IMR-90 (cell line): ENCODE measurements at regions not wholly inside any gene's neighbourhood (a gene's known extent, or its start where the extent isn't known, plus 50 kb on each side); places are given as distances from the start of the nearest gene placed in this dataset.

Source experiments
- ATAC-seq: fragments of 200-7000 bp; cut with Tn5 transposase; 2 replicates; pipeline ENCODE4 v1.9.1; 2020; ENCODE audit warnings: low read depth, mild to moderate bottlenecking, moderate library complexity
- BruUV-seq: library from RNA; stranded (reverse); fragments of 400-500 nt; replicated peaks from 2 replicates; lab custom pipeline; 2021; lab: Mats Ljungman, UMichigan
- CTCF ChIA-PET: fragments of 300-600 bp; formaldehyde crosslinking; extraction: SDS; loops from one replicate; lab custom pipeline; 2021; ENCODE audit warnings: antibody characterized with exemption; lab: Yijun Ruan, JAX
- POLR2A ChIA-PET: fragments of 300-600 bp; sonication (Branson Sonifier 250); formaldehyde crosslinking; loops from one replicate; lab custom pipeline; 2022; ENCODE audit warnings: antibody characterized with exemption; ENCODE audit not compliant: unreplicated experiment; lab: Charles Lee
- DNase-seq: peaks from one replicate; pipeline ENCODE4 v3.0.0; 2013
- H2AFZ ChIP-seq: replicated peaks from 2 replicates; pipeline ENCODE3; 2013; ENCODE audit warnings: low read length, mild to moderate bottlenecking; ENCODE audit not compliant: poor library complexity
- H2AK5ac ChIP-seq: 2 replicates; pipeline ENCODE4 v1.6.1; 2013; ENCODE audit warnings: low read depth, low read length, inconsistent platforms
- H2AK9ac ChIP-seq: replicated peaks from 2 replicates; pipeline ENCODE3; 2013; ENCODE audit warnings: mild to moderate bottlenecking, low read depth, low read length, moderate library complexity; ENCODE audit not compliant: poor library complexity
- H2BK120ac ChIP-seq: 2 replicates; pipeline ENCODE4 v1.6.1; 2013; ENCODE audit warnings: low read depth, low read length, inconsistent platforms
- H2BK15ac ChIP-seq: 3 replicates; pipeline ENCODE4 v1.6.1; 2013; ENCODE audit warnings: low read depth, low read length, inconsistent platforms
- H2BK20ac ChIP-seq: 2 replicates; pipeline ENCODE4 v1.6.1; 2013; ENCODE audit warnings: low read depth, mild to moderate bottlenecking, inconsistent platforms, low read length, moderate library complexity
- H2BK5ac ChIP-seq: 2 replicates; pipeline ENCODE4 v1.6.1; 2013; ENCODE audit warnings: mild to moderate bottlenecking, low read depth, low read length, inconsistent platforms; ENCODE audit not compliant: poor library complexity, severe bottlenecking
- H3K14ac ChIP-seq: replicated peaks from 2 replicates; pipeline ENCODE4 v1.6.1; 2013; ENCODE audit warnings: low read depth, low read length, inconsistent platforms
- H3K18ac ChIP-seq: 2 replicates; pipeline ENCODE4 v1.6.1; 2013; ENCODE audit warnings: low read depth, low read length, control low read depth
- H3K23ac ChIP-seq: 2 replicates; pipeline ENCODE4 v1.6.1; 2013; ENCODE audit warnings: low read depth, low read length, inconsistent platforms
- H3K27ac ChIP-seq: 2 replicates; pipeline ENCODE4 v1.5.1; 2013; ENCODE audit warnings: mild to moderate bottlenecking, control low read depth, low read length; ENCODE audit not compliant: insufficient read depth
- H3K27me3 ChIP-seq: 2 replicates; pipeline ENCODE4 v1.6.1; 2013; ENCODE audit warnings: low read length; ENCODE audit not compliant: control insufficient read depth, insufficient read depth
- H3K36me3 ChIP-seq: 2 replicates; pipeline ENCODE4 v1.6.1; 2013; ENCODE audit warnings: low read length, mixed read lengths; ENCODE audit not compliant: control insufficient read depth, insufficient read depth
- H3K4ac ChIP-seq: 2 replicates; pipeline ENCODE4 v1.6.1; 2013; ENCODE audit warnings: low read depth, low read length, inconsistent platforms
- H3K4me1 ChIP-seq: 2 replicates; pipeline ENCODE4 v1.6.1; 2013; ENCODE audit warnings: low read length, mixed read lengths; ENCODE audit not compliant: control insufficient read depth, insufficient read depth
- H3K4me2 ChIP-seq: 2 replicates; pipeline ENCODE4 v1.6.1; 2013; ENCODE audit warnings: low read depth, mild to moderate bottlenecking, control low read depth, low read length, moderate library complexity
- H3K4me3 ChIP-seq: 2 replicates; pipeline ENCODE4 v1.5.1; 2013; ENCODE audit warnings: low read depth, mild to moderate bottlenecking, control low read depth, low read length, moderate library complexity; ENCODE audit not compliant: insufficient read depth
- H3K56ac ChIP-seq: 2 replicates; pipeline ENCODE4 v1.6.1; 2013; ENCODE audit warnings: low read length, inconsistent platforms; ENCODE audit not compliant: insufficient read depth; ENCODE audit errors: extremely low read depth
- H3K79me1 ChIP-seq, 2 experiments: 2 replicates each; pipeline ENCODE4 v1.6.1; 2013; ENCODE audit warnings: low read length in 2 of 2, inconsistent platforms in 1 of 2, low read depth in 1 of 2
- H3K9ac ChIP-seq: 2 replicates; pipeline ENCODE4 v1.6.1; 2013; ENCODE audit warnings: low read depth, low read length, control low read depth
- H3K9me1 ChIP-seq: 2 replicates; pipeline ENCODE4 v1.6.1; 2013; ENCODE audit warnings: low read length, inconsistent platforms; ENCODE audit not compliant: insufficient read depth
- H3K9me3 ChIP-seq: 2 replicates; pipeline ENCODE4 v1.6.1; 2013; ENCODE audit warnings: low read length; ENCODE audit not compliant: control insufficient read depth, insufficient read depth
- H4K20me1 ChIP-seq: 2 replicates; pipeline ENCODE4 v1.6.1; 2013; ENCODE audit warnings: low read length, inconsistent platforms; ENCODE audit not compliant: insufficient read depth
- H4K5ac ChIP-seq: 2 replicates; pipeline ENCODE4 v1.6.1; 2013; ENCODE audit warnings: mild to moderate bottlenecking, low read depth, low read length, control low read depth
- H4K8ac ChIP-seq, 2 experiments: 2 replicates each; pipeline ENCODE4 v1.6.1; 2013; ENCODE audit warnings: low read depth in 2 of 2, low read length in 2 of 2, control low read depth in 1 of 2, inconsistent platforms in 1 of 2
- H4K91ac ChIP-seq: 2 replicates; pipeline ENCODE4 v1.6.1; 2013; ENCODE audit warnings: low read depth, low read length, inconsistent platforms; ENCODE audit not compliant: insufficient read depth
- BHLHE40 ChIP-seq: fragments of 150-350 bp; IDR thresholded peaks from 2 replicates; pipeline ENCODE4 v1.6.1; 2016; ENCODE audit warnings: mild to moderate bottlenecking, low read depth, low read length
- CEBPB ChIP-seq: IDR thresholded peaks from 2 replicates; pipeline ENCODE4 v1.6.1; 2012; ENCODE audit warnings: low read depth, low read length, improper control_type of control experiment
- CHD1 ChIP-seq: IDR thresholded peaks from 2 replicates; pipeline ENCODE4 v1.6.1; 2012; ENCODE audit warnings: low read depth, low read length, improper control_type of control experiment
- FOS ChIP-seq: fragments of 150-350 bp; IDR thresholded peaks from 2 replicates; pipeline ENCODE4 v1.6.1; 2016; ENCODE audit warnings: low read depth, low read length
- MAFK ChIP-seq: IDR thresholded peaks from 2 replicates; pipeline ENCODE4 v1.6.1; 2012; ENCODE audit warnings: low read depth, low read length, improper control_type of control experiment
- MAZ ChIP-seq: IDR thresholded peaks from 2 replicates; pipeline ENCODE4 v1.6.1; 2012; ENCODE audit warnings: low read depth, mild to moderate bottlenecking, low read length, improper control_type of control experiment, moderate library complexity, borderline replicate concordance
- MXI1 ChIP-seq: IDR thresholded peaks from 2 replicates; pipeline ENCODE4 v1.6.1; 2012; ENCODE audit warnings: low read depth, mild to moderate bottlenecking, low read length, moderate library complexity, borderline replicate concordance
- NFE2L2 ChIP-seq: fragments of 150-350 bp; IDR thresholded peaks from 2 replicates; pipeline ENCODE4 v1.6.1; 2016; ENCODE audit warnings: low read depth, mild to moderate bottlenecking, low read length
- POLR2A ChIP-seq: IDR thresholded peaks from 2 replicates; pipeline ENCODE4 v1.6.1; 2012; ENCODE audit warnings: mild to moderate bottlenecking, low read depth, low read length
- RAD21 ChIP-seq: IDR thresholded peaks from 2 replicates; pipeline ENCODE4 v1.6.1; 2012; ENCODE audit warnings: low read length, improper control_type of control experiment
- RCOR1 ChIP-seq: IDR thresholded peaks from 2 replicates; pipeline ENCODE4 v1.6.1; 2012; ENCODE audit warnings: mild to moderate bottlenecking, low read length, improper control_type of control experiment; ENCODE audit not compliant: insufficient replicate concordance
- RFX5 ChIP-seq: IDR thresholded peaks from 2 replicates; pipeline ENCODE4 v1.8.0; 2012; ENCODE audit warnings: low read depth, mild to moderate bottlenecking, low read length, moderate library complexity
- SMC3 ChIP-seq: fragments of 150-350 bp; IDR thresholded peaks from 2 replicates; pipeline ENCODE4 v1.6.1; 2016; ENCODE audit warnings: low read depth, mild to moderate bottlenecking, antibody characterized with exemption, low read length, moderate library complexity
- dilution Hi-C: fragments of 300-500 bp; cut with HindIII; formaldehyde crosslinking; loops from one replicate; pipeline ENCODE4 v1.14.3; 2018; ENCODE audit warnings: low sequenced_read_pairs; ENCODE audit not compliant: unreplicated experiment
- in situ Hi-C: fragments of 300-500 bp; cut with MboI; formaldehyde crosslinking; loops from 3 replicates; pipeline ENCODE4 v1.14.3; 2019; ENCODE audit warnings: low sequenced_read_pairs, inconsistent platforms, mixed read lengths
- intact Hi-C: fragments of 100-400 bp; cut with micrococcal nuclease; formaldehyde crosslinking; loops from 2 replicates; pipeline ENCODE4 v1.10.0; 2022
- TF ChIP-seq, protein P1 (sequence below): fragments of 150-350 bp; IDR thresholded peaks from 2 replicates; pipeline ENCODE4 v1.6.1; 2016; ENCODE audit warnings: low read depth, mild to moderate bottlenecking, low read length, moderate library complexity, borderline replicate concordance
- TF ChIP-seq, protein P2 (sequence below): fragments of 150-350 bp; IDR thresholded peaks from 2 replicates; pipeline ENCODE4 v1.6.1; 2017; ENCODE audit warnings: mild to moderate bottlenecking, antibody characterized with exemption, low read length, low read depth
- TF ChIP-seq, protein P3 (sequence below): conservative IDR thresholded peaks from 2 replicates; pipeline ENCODE4 v1.5.1; 2012; ENCODE audit warnings: mild to moderate bottlenecking, low read depth, low read length, improper control_type of control experiment

DNA sequence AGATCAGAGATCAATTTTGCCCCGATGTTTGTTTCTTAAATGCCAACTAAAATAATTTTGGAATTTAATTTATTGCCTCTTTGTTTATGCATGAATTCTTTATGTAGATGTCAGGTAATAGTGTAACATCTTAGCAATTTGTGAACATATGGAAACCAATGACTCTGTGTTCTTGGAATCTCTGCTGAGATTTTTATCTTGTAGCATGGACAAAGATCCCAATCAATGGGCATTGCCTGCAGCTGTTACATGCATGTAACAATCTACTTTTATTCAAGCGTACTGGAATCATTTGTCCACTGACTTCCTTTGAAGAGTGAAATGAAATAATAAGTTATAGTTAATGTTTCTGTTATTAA lies 61.6 kb upstream of the ARSJ start (continued):
- TF ChIP-seq RCOR1 (no peak), BHLHE40 (no peak)

DNA sequence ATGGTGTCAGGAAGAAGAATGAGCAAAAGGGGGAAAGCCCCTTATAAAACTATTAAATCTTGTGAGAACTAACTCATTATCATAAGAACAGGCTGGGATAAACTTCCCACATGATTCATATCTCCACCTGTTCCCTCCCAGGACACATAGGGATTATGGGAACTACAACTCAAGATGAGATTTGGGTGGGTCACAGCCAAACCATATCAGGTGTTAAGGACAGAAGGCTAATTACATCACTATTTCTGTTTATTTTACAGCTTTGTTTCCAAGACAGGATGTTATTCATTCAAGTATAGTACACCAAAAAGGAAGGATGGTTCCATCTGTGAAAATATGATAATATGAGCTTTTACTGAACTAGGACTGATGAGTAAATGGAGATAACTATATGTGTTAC lies 63.7 kb upstream of the ARSJ start:
- CTCF ChIA-PET = no interaction called here
- Histone ChIP-seq H3K14ac (no peak overlapping the region), H3K36me3 (no peaks in the 10 kb centered on the region), H4K20me1 (no peaks in the 10 kb centered on the region), H3K56ac (no peak overlapping the region), H2AFZ (no peak overlapping the region), H3K4me1 (peaks cover 4% of the 10 kb centered on the region), H3K18ac (no peak overlapping the region), H3K9ac (no peak overlapping the region), H3K4ac (no peak overlapping the region), H4K5ac (no peak overlapping the region), H3K9me3 (no peaks in the 10 kb centered on the region), H4K8ac (no peak overlapping the region), H2BK15ac (no peak overlapping the region), H2AK5ac (no peak overlapping the region), H2AK9ac (no peak overlapping the region), H2BK120ac (no peak overlapping the region), H3K79me1 (no peaks in the 10 kb centered on the region), H3K9me1 (0 out of 2 replicates have a peak, but pooled peaks cover 2% of the 10 kb centered on the region), H3K27me3 (no peaks in the 10 kb centered on the region), H4K91ac (no peak overlapping the region), H3K23ac (no peak overlapping the region), H2BK20ac (no peak overlapping the region), H2BK5ac (no peak overlapping the region), H3K4me3 (no peak overlapping the region), H3K4me2 (no peak overlapping the region), H3K27ac (no peak overlapping the region)
- ATAC-seq (no peak), DNase-seq (peak; percentile 26)
- POLR2A ChIA-PET = no interaction called here
- dilution Hi-C loops (no loop called here), in situ Hi-C loops (no loop called here), intact Hi-C loops (no loop called here)
- BruUV-seq = no TSS peak
- TF ChIP-seq FOS = no peak
- no peak for TF ChIP-seq CHD1
- no peak for TF ChIP-seq NFE2L2
- no peak for TF ChIP-seq RCOR1
- TF ChIP-seq SMC3 = no peak
- no peak for TF ChIP-seq POLR2A
- no peak for TF ChIP-seq CEBPB
- no peak for TF ChIP-seq BHLHE40
- no peak for TF ChIP-seq MXI1
- TF ChIP-seq, protein P1, sequence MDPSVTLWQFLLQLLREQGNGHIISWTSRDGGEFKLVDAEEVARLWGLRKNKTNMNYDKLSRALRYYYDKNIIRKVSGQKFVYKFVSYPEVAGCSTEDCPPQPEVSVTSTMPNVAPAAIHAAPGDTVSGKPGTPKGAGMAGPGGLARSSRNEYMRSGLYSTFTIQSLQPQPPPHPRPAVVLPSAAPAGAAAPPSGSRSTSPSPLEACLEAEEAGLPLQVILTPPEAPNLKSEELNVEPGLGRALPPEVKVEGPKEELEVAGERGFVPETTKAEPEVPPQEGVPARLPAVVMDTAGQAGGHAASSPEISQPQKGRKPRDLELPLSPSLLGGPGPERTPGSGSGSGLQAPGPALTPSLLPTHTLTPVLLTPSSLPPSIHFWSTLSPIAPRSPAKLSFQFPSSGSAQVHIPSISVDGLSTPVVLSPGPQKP = no peak
- no peak for TF ChIP-seq MAZ
- TF ChIP-seq RFX5 = no peak
- TF ChIP-seq MAFK = no peak
- TF ChIP-seq, protein P2, sequence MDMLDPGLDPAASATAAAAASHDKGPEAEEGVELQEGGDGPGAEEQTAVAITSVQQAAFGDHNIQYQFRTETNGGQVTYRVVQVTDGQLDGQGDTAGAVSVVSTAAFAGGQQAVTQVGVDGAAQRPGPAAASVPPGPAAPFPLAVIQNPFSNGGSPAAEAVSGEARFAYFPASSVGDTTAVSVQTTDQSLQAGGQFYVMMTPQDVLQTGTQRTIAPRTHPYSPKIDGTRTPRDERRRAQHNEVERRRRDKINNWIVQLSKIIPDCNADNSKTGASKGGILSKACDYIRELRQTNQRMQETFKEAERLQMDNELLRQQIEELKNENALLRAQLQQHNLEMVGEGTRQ = no peak
- TF ChIP-seq RAD21 = no peak
- TF ChIP-seq, protein P3, sequence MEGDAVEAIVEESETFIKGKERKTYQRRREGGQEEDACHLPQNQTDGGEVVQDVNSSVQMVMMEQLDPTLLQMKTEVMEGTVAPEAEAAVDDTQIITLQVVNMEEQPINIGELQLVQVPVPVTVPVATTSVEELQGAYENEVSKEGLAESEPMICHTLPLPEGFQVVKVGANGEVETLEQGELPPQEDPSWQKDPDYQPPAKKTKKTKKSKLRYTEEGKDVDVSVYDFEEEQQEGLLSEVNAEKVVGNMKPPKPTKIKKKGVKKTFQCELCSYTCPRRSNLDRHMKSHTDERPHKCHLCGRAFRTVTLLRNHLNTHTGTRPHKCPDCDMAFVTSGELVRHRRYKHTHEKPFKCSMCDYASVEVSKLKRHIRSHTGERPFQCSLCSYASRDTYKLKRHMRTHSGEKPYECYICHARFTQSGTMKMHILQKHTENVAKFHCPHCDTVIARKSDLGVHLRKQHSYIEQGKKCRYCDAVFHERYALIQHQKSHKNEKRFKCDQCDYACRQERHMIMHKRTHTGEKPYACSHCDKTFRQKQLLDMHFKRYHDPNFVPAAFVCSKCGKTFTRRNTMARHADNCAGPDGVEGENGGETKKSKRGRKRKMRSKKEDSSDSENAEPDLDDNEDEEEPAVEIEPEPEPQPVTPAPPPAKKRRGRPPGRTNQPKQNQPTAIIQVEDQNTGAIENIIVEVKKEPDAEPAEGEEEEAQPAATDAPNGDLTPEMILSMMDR = no peak
